Panc1 (cell line): ENCODE measurements at regions not wholly inside any gene's neighbourhood (a gene's known extent, or its start where the extent isn't known, plus 50 kb on each side); places are given as distances from the start of the nearest gene placed in this dataset.

Source experiments
- ATAC-seq: fragments of 200-7000 bp; cut with Tn5 transposase; 2 replicates; pipeline ENCODE4 v1.9.1; 2020; ENCODE audit warnings: mild to moderate bottlenecking, moderate library complexity
- BruUV-seq: library from RNA; stranded (reverse); fragments of 400-500 nt; replicated peaks from 2 replicates; lab custom pipeline; 2021; lab: Mats Ljungman, UMichigan
- CTCF ChIA-PET: fragments of 300-600 bp; sonication (Branson Sonifier 250); formaldehyde crosslinking; loops from one replicate; lab custom pipeline; 2022; ENCODE audit warnings: antibody characterized with exemption; lab: Charles Lee
- POLR2A ChIA-PET: fragments of 300-600 bp; sonication (Branson Sonifier 250); formaldehyde crosslinking; loops from one replicate; lab custom pipeline; 2022; ENCODE audit warnings: antibody characterized with exemption; lab: Charles Lee
- DNase-seq: peaks from one replicate; pipeline ENCODE4 v3.0.0-alpha.2; 2010; ENCODE audit warnings: low read depth, low spot score
- H3K27ac ChIP-seq: 2 replicates; pipeline ENCODE4 v1.5.1; 2011; ENCODE audit warnings: mild to moderate bottlenecking, low read length, inconsistent platforms
- H3K27me3 ChIP-seq: fragments of 200-500 bp; sonication (Bioruptor generic); 2 replicates; pipeline ENCODE4 v1.6.0; 2014; ENCODE audit warnings: low read length, inconsistent platforms; ENCODE audit not compliant: control insufficient read depth, insufficient read depth
- H3K36me3 ChIP-seq: fragments of 200-500 bp; sonication (Bioruptor generic); 2 replicates; pipeline ENCODE4 v1.5.1; 2014; ENCODE audit warnings: inconsistent platforms, mild to moderate bottlenecking, low read length, moderate library complexity; ENCODE audit not compliant: control insufficient read depth, insufficient read depth
- H3K4me1 ChIP-seq: 2 replicates; pipeline ENCODE4 v1.5.1; 2011; ENCODE audit warnings: inconsistent platforms, mild to moderate bottlenecking, low read length, moderate library complexity; ENCODE audit not compliant: control insufficient read depth, insufficient read depth
- H3K4me3 ChIP-seq, 2 experiments: 2 replicates each; pipeline ENCODE4 v1.5.1; 2011 to 2012; ENCODE audit warnings: low read depth in 2 of 2, low read length in 2 of 2, mild to moderate bottlenecking in 2 of 2, inconsistent platforms in 1 of 2, moderate library complexity in 1 of 2
- H3K9me3 ChIP-seq: fragments of 200-500 bp; sonication (Bioruptor generic); 2 replicates; pipeline ENCODE4 v1.5.1; 2014; ENCODE audit warnings: low read depth, mild to moderate bottlenecking, inconsistent platforms, low read length, moderate library complexity; ENCODE audit not compliant: control insufficient read depth, insufficient read depth
- CTCF ChIP-seq: fragments of 450-650 bp; IDR thresholded peaks from 2 replicates; pipeline ENCODE4 v1.5.1; 2017; ENCODE audit warnings: mild to moderate bottlenecking
- POLR2AphosphoS5 ChIP-seq: IDR thresholded peaks from 2 replicates; pipeline ENCODE4 v1.6.1; 2012; ENCODE audit warnings: mild to moderate bottlenecking, low read depth, low read length, moderate library complexity
- REST ChIP-seq, 2 experiments: IDR thresholded peaks; 2 replicates each; pipeline ENCODE4 v1.6.1; 2011 to 2012; ENCODE audit warnings: low read depth in 2 of 2, control low read depth in 1 of 2, low read length in 1 of 2, mild to moderate bottlenecking in 1 of 2, moderate library complexity in 1 of 2; ENCODE audit not compliant: insufficient read depth in 1 of 2
- SIN3A ChIP-seq: IDR thresholded peaks from 2 replicates; pipeline ENCODE4 v1.6.1; 2012; ENCODE audit warnings: low read depth, mild to moderate bottlenecking, low read length, moderate library complexity, borderline replicate concordance; ENCODE audit not compliant: insufficient read depth
- TCF7L2 ChIP-seq: IDR thresholded peaks from 2 replicates; pipeline ENCODE4 v1.6.1; 2011; ENCODE audit warnings: mild to moderate bottlenecking, low read depth, low read length, inconsistent platforms
- in situ Hi-C: cut with HindIII; loops from 2 replicates; pipeline ENCODE4 v1.10.0; 2016; ENCODE audit warnings: low sequenced_read_pairs, low pct_unique_long_range_greater_than_20kb
- intact Hi-C: fragments of 100-400 bp; cut with micrococcal nuclease; formaldehyde crosslinking; loops from one replicate; pipeline ENCODE4 v1.10.0; 2022; ENCODE audit not compliant: unreplicated experiment

- no peak overlapping the region for H3K27ac ChIP-seq
- CTCF ChIA-PET = no interaction called here
- POLR2A ChIA-PET = no interaction called here
- peaks cover 6% of the 10 kb centered on the region; the same call in 1 of the 2 replicates for H3K4me1 ChIP-seq
- in situ Hi-C loops = no loop called here
- DNase-seq (no peak), ATAC-seq (no peak)
- TF ChIP-seq TCF7L2 (no peak), POLR2AphosphoS5 (no peak), REST (IDR thresholded peaks at IDR 0.05; ENCODE audit: insufficient read depth in 1 of 2, low read depth in 2 of 2, low read length in 1 of 2) (no peak), SIN3A (no peak), CTCF (no peak)
- no TSS peak for BruUV-seq
- H3K9me3 ChIP-seq = no peaks in the 10 kb centered on the region
- no peaks in the 10 kb centered on the region for H3K36me3 ChIP-seq
- H3K27me3 ChIP-seq = no peaks in the 10 kb centered on the region
- no peak overlapping the region for H3K4me3 ChIP-seq
- intact Hi-C loops = no loop called here
These were observed 66.4 kb upstream of the ZNF438 start for GRCh38 chr10:31098046-31098445.

GRCh38 chr10:31099094-31099493 is 67.4 kb upstream of the ZNF438 start:
- Histone ChIP-seq H3K4me1 (peaks cover 6% of the 10 kb centered on the region; the same call in 1 of the 2 replicates), H3K9me3 (no peaks in the 10 kb centered on the region), H3K27ac (no peak overlapping the region), H3K27me3 (no peaks in the 10 kb centered on the region), H3K4me3 (no peak overlapping the region), H3K36me3 (no peaks in the 10 kb centered on the region)
- no peak for TF ChIP-seq TCF7L2
- no peak for TF ChIP-seq SIN3A
- no peak for TF ChIP-seq POLR2AphosphoS5
- no peak for TF ChIP-seq CTCF
- TF ChIP-seq REST (IDR thresholded peaks at IDR 0.05; ENCODE audit: insufficient read depth in 1 of 2, low read depth in 2 of 2, low read length in 1 of 2) = no peak
- DNase-seq (no peak), ATAC-seq (no peak)
- POLR2A ChIA-PET = no interaction called here
- CTCF ChIA-PET = no interaction called here
- in situ Hi-C loops (no loop called here), intact Hi-C loops (no loop called here)
- BruUV-seq = no TSS peak
